ENCODE measurements at regions not wholly inside any gene's neighbourhood (a gene's known extent, or its start where the extent isn't known, plus 50 kb on each side); places are given as distances from the start of the nearest gene placed in this dataset.
"Not testable (repeated sequence)": the region's sequence is repeated elsewhere in the genome, so short reads cannot be mapped to it uniquely, and the experiment has no call there.

- DNase-seq (ENCODE audit: low spot score), result no peak
Observed at GRCh38 chr11:134944131-134944530, 532.1 kb upstream of the B3GAT1 start.

- no peak for DNase-seq (ENCODE audit: low spot score)
Observed at GRCh38 chr11:134943544-134943943, 531.5 kb upstream of the B3GAT1 start.

- DNase-seq (ENCODE audit: low spot score), result no peak
Observed at GRCh38 chr11:134942681-134943080, 530.6 kb upstream of the B3GAT1 start.

DNA sequence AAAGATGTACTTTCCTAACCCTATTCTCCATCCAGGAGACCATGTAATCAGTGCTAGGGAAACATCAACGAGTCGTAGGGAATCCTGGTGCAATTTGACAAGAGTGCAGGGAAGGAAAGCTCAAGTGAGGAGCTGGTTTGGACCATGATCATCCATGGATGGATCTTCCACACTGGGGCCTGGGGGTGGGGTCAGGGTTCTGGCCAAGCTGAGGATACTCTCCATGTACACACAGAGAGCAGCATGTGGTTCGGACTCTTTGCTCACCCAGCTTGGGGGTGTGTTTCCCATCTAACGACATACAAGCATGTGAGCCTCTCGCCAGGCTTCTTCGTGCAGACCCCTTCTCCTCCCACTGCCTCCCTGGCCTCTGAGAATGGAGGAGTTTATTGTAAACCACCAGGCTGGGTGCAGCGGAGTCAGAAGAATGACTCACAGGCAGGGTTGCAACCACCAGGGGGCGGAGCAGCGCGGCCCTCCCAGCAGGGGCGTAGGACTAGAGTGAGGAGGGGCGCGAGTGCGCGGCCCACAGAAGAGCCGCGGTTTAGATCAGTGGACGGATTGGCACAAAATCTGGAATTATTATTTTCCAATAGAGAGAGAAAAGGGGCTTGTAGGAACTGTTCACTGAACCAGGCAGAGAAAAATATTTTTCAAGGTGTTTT lies 530.0 kb upstream of the B3GAT1 start:
- DNase-seq (ENCODE audit: low spot score), result not testable (repeated sequence)

DNA sequence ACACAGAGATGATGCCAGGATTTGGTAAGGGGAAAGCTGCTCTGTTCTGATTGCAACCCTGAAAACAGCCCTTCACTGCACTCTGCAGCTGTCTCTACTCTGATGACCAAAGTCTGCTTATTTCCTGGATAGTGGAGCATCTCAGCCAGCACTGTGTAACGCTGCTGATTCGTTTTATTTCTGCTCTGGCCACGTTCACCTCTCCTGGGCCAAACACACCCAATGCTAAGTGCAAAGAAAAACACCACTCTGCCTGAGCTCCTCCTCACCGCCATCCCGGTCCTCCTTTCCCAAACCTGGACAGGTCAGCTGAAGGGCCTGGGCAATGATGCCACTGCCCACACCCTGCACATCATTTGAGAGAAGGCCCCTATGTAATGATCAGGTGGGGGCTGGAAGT lies 529.3 kb upstream of the B3GAT1 start:
- no peak for DNase-seq (ENCODE audit: low spot score)

DNA sequence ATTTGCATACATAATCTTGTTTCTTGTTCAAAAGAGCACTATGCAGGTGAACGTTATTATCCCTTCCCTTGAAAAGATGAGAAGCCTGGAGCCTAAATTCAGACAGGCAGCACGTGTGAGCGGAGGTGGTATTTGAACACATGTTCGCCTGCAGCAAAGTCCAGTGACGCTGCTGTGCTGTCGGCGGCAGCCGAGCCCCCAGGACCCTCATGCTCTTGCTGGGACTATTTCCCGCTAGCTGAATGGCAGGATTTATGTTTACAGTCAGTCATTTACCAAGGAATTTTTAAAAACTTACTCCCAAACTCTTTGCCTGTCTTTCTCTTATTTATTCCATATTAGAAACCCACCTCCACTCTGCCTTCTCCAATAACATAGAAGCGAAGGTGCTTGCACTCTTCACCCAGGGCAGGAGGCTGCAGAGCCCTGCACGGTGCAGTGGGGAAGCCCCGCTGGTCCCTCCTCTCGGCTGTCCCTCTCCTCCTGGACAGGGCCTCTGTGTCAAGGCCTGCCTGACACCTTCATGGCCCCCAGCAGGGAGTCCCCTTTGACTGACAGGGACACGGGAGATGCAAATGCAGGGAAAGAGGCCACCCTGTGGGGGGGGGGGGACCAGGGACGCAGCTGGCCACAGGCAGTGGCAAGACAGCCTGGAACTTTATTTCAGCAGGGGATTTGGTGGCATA lies 528.5 kb upstream of the B3GAT1 start:
- DNase-seq (ENCODE audit: low spot score), result no peak

DNA sequence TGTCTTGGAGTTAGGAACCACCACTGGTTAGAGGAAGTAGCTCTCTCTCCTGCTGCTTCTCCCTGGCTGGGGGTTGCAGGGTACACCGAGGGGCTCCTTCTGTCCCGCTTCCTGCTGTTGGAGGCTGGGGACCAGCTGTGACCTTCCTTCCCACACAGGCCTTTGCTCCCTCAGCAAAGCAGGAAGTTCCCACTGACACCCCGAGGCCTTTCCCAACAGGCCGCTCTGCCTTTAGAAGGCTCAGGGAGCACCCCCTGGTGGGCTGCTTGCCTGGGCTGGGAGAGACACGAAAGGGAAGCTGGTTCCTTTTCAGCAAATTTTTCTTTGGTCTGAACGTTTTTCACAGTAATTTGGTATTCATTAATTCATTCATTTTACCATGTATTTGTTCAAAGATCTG lies 527.9 kb upstream of the B3GAT1 start:
- DNase-seq (ENCODE audit: low spot score), result peak; percentile 28

DNA sequence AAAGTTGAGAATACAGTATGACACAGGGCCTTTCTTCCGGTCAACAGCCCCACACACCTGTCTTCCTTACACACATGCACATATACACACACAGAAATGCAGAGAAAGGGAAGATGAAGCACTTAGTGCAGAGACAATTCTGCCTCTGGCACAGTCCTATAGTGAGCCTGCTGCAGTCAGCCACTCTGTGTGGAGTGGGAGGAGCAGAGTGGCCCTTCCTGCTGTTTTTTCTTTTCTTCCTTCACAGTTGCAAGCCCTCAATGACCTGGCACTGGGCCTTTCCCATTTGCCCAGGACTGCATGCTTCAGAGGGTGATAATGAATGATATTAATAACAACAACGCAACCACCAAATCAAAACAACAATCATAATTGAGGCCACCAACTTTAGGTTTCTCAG lies 527.0 kb upstream of the B3GAT1 start:
- no peak for DNase-seq (ENCODE audit: low spot score)

- DNase-seq (ENCODE audit: low spot score), result no peak
Observed at GRCh38 chr11:134938212-134938611, 526.2 kb upstream of the B3GAT1 start.

DNA sequence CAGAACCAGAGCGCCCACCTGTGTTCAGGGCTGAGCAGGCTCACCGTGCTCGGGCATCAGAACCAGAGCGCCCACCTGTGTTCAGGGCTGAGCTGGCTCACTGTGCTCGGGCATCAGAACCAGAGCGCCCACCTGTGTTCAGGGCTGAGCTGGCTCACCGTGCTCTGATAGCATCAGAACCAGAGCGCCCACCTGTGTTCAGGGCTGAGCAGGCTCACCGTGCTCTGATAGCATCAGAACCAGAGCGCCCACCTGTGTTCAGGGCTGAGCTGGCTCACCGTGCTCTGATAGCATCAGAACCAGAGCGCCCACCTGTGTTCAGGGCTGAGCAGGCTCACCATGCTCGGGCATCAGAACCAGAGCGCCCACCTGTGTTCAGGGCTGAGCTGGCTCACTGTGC lies 525.2 kb upstream of the B3GAT1 start:
- not testable (repeated sequence) for DNase-seq (ENCODE audit: low spot score)

GRCh38 chr11:134932761-134933160 lies 520.7 kb upstream of the B3GAT1 start:
- no peak for DNase-seq (ENCODE audit: low spot score)

GRCh38 chr11:134925432-134925831 lies 513.4 kb upstream of the B3GAT1 start:
- no peak for DNase-seq (ENCODE audit: low spot score)

DNA sequence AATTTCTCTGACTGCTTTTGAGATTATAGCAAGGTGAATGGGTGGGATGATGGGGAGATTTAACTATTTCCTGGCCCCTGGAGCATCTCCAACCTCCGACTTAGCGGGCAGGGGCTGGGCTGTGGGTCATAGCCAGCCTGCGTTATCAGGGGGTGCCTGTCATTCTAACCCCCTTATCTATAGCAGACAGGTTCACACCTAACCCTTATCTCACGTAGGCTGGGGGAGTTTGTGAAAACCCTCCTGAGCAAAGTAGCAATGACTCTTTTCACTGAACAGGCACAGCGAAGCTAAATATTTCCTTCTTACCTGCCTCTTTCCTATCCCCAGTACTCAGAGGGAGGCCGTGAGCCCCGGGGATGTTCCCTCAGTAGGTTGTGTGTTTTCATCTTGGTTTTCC lies 511.4 kb upstream of the B3GAT1 start:
- DNase-seq (ENCODE audit: low spot score), result no peak

- no peak for DNase-seq (ENCODE audit: low spot score)
Observed at GRCh38 chr11:134921938-134922337, 509.9 kb upstream of the B3GAT1 start.

GRCh38 chr11:134920851-134921608 lies 509.0 kb upstream of the B3GAT1 start:
- DNase-seq (ENCODE audit: low spot score), result no peak

GRCh38 chr11:134916421-134917213 lies 504.6 kb upstream of the B3GAT1 start:
- no peak for DNase-seq (ENCODE audit: low spot score)

DNA sequence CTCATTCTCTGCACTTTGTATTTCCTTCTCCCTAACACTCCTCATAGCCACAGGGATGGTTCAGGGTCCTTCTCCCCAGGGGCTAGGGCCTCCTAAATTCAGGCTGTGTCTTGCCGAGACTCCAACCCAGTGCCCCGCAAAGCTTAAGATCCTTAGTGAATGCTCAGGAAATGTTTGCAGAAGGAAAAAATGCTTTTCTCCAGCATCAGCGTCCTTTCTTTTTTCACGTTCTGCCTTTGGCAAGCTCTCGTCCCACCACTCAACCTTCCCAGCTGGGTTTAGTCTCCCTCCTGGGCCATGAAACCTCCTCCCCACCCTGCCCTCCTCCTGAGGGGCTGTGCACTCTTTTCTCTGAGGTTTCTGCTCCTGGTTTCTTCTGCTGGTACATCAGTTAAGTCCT lies 503.8 kb upstream of the B3GAT1 start:
- DNase-seq (ENCODE audit: low spot score), result no peak

DNA sequence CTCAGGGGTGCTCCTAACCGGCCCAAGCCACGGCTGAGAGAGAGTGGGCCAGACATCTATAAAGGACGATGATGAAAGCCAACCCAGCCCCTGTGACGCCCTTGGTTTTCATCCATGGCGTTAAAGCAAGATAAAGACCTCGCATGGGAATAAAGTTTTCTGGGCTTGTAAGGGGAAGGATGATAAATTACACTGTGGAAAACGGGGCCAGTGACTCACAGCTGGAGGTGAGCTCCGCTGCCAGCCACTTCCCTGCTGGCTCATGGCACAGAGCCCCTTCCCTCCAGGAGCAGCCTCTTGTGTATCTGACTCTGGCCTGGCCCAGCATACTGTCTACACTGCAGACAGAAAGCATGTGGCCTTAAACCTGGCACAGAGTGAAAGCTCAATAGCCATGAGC lies 503.2 kb upstream of the B3GAT1 start:
- DNase-seq (ENCODE audit: low spot score), result no peak

DNA sequence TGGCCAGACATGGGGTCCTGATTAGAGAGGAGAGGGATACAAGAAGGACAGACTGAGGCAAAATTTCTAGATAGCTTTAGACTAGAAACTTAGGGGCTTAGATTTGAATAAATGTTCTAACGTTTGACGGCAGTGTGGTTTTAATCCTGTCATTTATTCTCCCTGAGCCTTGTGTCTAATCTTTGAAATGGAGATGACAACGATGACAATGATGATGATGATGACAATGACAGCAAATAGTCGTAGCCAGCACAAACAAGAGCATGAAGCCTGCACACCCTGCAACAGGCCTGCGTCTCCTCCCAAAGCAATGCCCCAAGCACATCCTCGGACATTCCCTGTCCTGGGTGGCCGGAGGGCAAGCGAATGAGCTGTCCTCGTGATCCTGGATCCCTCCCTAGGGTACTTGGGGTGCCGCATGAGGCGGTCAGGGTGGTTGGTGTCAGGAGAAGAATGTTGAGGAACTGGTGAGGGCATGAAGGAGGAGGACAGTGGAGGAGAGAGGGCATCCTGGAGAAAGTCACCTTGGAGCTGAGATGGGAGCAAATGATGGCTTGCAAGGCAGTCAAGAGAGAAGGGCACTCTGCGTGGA lies 502.1 kb upstream of the B3GAT1 start:
- DNase-seq (ENCODE audit: low spot score), result no peak

GRCh38 chr11:134913391-134913790 lies 501.3 kb upstream of the B3GAT1 start:
- DNase-seq (ENCODE audit: low spot score), result no peak

DNA sequence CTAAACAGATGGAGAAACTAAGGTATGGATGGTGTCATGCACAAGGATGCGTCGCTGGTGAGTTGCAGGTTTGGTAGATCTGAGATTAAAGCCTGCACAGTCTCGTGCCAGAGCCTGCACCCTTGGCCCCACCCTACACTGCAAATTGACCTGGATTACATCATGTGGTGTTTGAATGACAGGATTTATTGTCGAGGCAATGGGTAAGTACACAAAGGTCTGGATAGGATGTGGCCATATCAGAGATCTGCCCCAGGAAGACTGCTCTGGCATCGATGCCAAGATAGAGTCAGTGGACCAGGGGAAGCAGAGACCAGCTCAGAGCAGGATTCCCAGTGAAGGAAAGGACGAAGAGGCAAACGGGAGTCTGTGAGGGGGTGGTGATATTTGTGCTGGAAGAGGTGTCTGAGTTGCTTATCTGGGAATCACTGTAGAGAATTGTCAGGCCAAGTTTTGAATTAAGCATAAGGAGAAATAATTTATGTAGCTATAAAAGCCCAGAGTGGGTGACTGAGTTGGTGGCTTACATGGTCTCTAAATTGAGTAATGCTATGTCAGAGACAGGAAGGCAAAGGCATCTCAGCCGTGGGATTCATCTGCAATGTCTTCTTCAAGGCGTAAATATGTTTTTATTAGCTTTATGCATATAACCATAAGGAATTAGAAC lies 499.6 kb upstream of the B3GAT1 start:
- DNase-seq (ENCODE audit: low spot score), result no peak
